H1 (cell line): ENCODE measurements at regions not wholly inside any gene's neighbourhood (a gene's known extent, or its start where the extent isn't known, plus 50 kb on each side); places are given as distances from the start of the nearest gene placed in this dataset.

Source experiments
- CTCF ChIA-PET: fragments of 300-600 bp; sonication (Branson Sonifier 250); formaldehyde crosslinking; loops from one replicate; lab custom pipeline; 2021; ENCODE audit not compliant: partially characterized antibody; lab: Charles Lee
- POLR2A ChIA-PET: fragments of 300-600 bp; sonication (Branson Sonifier 250); formaldehyde crosslinking; loops from one replicate; lab custom pipeline; 2021; ENCODE audit warnings: inconsistent platforms; ENCODE audit not compliant: partially characterized antibody; lab: Charles Lee
- DNase-seq, 2 experiments: peaks; one replicate each; pipeline versions ENCODE4 v3.0.0 to v3.0.0-alpha.2; 2010 to 2022; ENCODE audit warnings: low spot score in 2 of 2, low read depth in 1 of 2, mixed read lengths in 1 of 2
- FAIRE-seq: peaks from 2 replicates; lab custom pipeline; 2011; peaks lifted over from hg19 to GRCh38; lab: Jason Lieb, UNC
- H2AFZ ChIP-seq: 2 replicates; pipeline ENCODE4 v1.8.1; 2012; ENCODE audit warnings: low read length, inconsistent platforms
- H2AK5ac ChIP-seq: 2 replicates; pipeline ENCODE4 v1.6.1; 2013; ENCODE audit warnings: low read depth, low read length
- H2BK120ac ChIP-seq: replicated peaks from 2 replicates; pipeline ENCODE3; 2013; ENCODE audit warnings: low read depth, low read length, inconsistent platforms
- H2BK12ac ChIP-seq: 2 replicates; pipeline ENCODE4 v1.6.1; 2013; ENCODE audit warnings: low read depth, low read length
- H2BK15ac ChIP-seq: 2 replicates; pipeline ENCODE4 v1.6.1; 2013; ENCODE audit warnings: low read length
- H2BK20ac ChIP-seq: 2 replicates; pipeline ENCODE4 v1.6.1; 2013; ENCODE audit warnings: low read length
- H2BK5ac ChIP-seq: 2 replicates; pipeline ENCODE4 v1.6.1; 2013; ENCODE audit warnings: low read depth, low read length
- H3K14ac ChIP-seq: 2 replicates; pipeline ENCODE4 v1.6.1; 2013; ENCODE audit warnings: inconsistent platforms; ENCODE audit not compliant: insufficient read length
- H3K18ac ChIP-seq: 2 replicates; pipeline ENCODE4 v1.6.1; 2013; ENCODE audit warnings: low read length; ENCODE audit errors: extremely low read depth
- H3K23ac ChIP-seq: 2 replicates; pipeline ENCODE4 v1.6.1; 2013; ENCODE audit warnings: inconsistent platforms; ENCODE audit not compliant: insufficient read length
- H3K23me2 ChIP-seq: 2 replicates; pipeline ENCODE4 v1.6.1; 2013; ENCODE audit warnings: low read depth, low read length
- H3K27ac ChIP-seq: 2 replicates; pipeline ENCODE4 v1.6.1; 2011; ENCODE audit warnings: low read depth, low read length, inconsistent platforms
- H3K27me3 ChIP-seq, 4 experiments: replicated peaks in 1 of 4; 1 replicate in 1 of 4; 2 replicates in 3 of 4; pipeline versions ENCODE4 v1.6.1 to v1.8.1; 2011 to 2013; ENCODE audit warnings: low read length in 3 of 4, mild to moderate bottlenecking in 3 of 4, inconsistent platforms in 2 of 4, mixed read lengths in 2 of 4, moderate library complexity in 1 of 4; ENCODE audit not compliant: control insufficient read depth in 3 of 4, insufficient read depth in 3 of 4; ENCODE audit errors: extremely low read depth in 1 of 4
- H3K36me3 ChIP-seq, 4 experiments: 2 replicates each; pipeline versions ENCODE4 v1.6.1 to v1.8.1; 2011 to 2013; ENCODE audit warnings: mild to moderate bottlenecking in 4 of 4, low read length in 3 of 4, moderate library complexity in 2 of 4, control low read depth in 1 of 4, inconsistent platforms in 1 of 4; ENCODE audit not compliant: insufficient read depth in 4 of 4, control insufficient read depth in 2 of 4
- H3K4ac ChIP-seq: replicated peaks from 2 replicates; pipeline ENCODE3; 2013; ENCODE audit warnings: low read length, low read depth, mixed read lengths, inconsistent platforms; ENCODE audit not compliant: insufficient read length
- H3K4me1 ChIP-seq, 4 experiments: replicated peaks in 1 of 4; 1 replicate in 1 of 4; 2 replicates in 3 of 4; pipeline versions ENCODE4 v1.6.1 to v1.8.1; 2011 to 2013; ENCODE audit warnings: low read length in 3 of 4, inconsistent platforms in 2 of 4, mixed read lengths in 1 of 4; ENCODE audit not compliant: insufficient read depth in 4 of 4, control insufficient read depth in 3 of 4
- H3K4me2 ChIP-seq, 2 experiments: 2 replicates each; pipeline versions ENCODE4 v1.6.1 to v1.8.1; 2011 to 2013; ENCODE audit warnings: low read depth in 2 of 2, low read length in 2 of 2, control low read depth in 1 of 2, inconsistent platforms in 1 of 2, mild to moderate bottlenecking in 1 of 2; ENCODE audit not compliant: insufficient read depth in 1 of 2
- H3K4me3 ChIP-seq, 4 experiments: fragments of 200-600, 300-600 bp in 1 of 4; sonication (generic), shearing (Covaris generic), sonication (Bioruptor Twin) in 1 of 4; 2 replicates each; pipeline versions ENCODE4 v1.5.1 to v1.8.1; 2011 to 2016; ENCODE audit warnings: low read length in 4 of 4, low read depth in 3 of 4, control low read depth in 2 of 4, inconsistent platforms in 2 of 4, mild to moderate bottlenecking in 2 of 4, mixed read lengths in 1 of 4, moderate library complexity in 1 of 4; ENCODE audit not compliant: insufficient read depth in 2 of 4; ENCODE audit errors: extremely low read depth in 1 of 4
- H3K56ac ChIP-seq: replicated peaks from 2 replicates; pipeline ENCODE3; 2013; ENCODE audit warnings: low read depth, mild to moderate bottlenecking, mixed read lengths, low read length, inconsistent platforms; ENCODE audit not compliant: insufficient read length
- H3K79me1 ChIP-seq: 2 replicates; pipeline ENCODE4 v1.6.1; 2013; ENCODE audit warnings: low read depth, low read length, control low read depth
- H3K79me2 ChIP-seq, 2 experiments: 2 replicates each; pipeline versions ENCODE4 v1.6.1 to v1.8.1; 2012 to 2013; ENCODE audit warnings: low read length in 2 of 2, mild to moderate bottlenecking in 2 of 2, inconsistent platforms in 1 of 2; ENCODE audit not compliant: insufficient read depth in 2 of 2, control insufficient read depth in 1 of 2
- H3K9ac ChIP-seq, 4 experiments: replicated peaks in 1 of 4; 1 replicate in 1 of 4; 2 replicates in 3 of 4; pipeline versions ENCODE4 v1.6.1 to v1.8.1; 2011 to 2013; ENCODE audit warnings: low read depth in 3 of 4, low read length in 3 of 4, control low read depth in 2 of 4, mild to moderate bottlenecking in 2 of 4, moderate library complexity in 2 of 4, inconsistent platforms in 1 of 4; ENCODE audit errors: extremely low read depth in 1 of 4
- H3K9me3 ChIP-seq, 2 experiments: 2 replicates each; pipeline versions ENCODE4 v1.6.1 to v1.8.1; 2012 to 2013; ENCODE audit warnings: mild to moderate bottlenecking in 2 of 2, moderate library complexity in 2 of 2, control low read depth in 1 of 2, inconsistent platforms in 1 of 2, low read depth in 1 of 2, low read length in 1 of 2, mixed read lengths in 1 of 2; ENCODE audit not compliant: insufficient read depth in 2 of 2
- H4K20me1 ChIP-seq, 2 experiments: replicated peaks in 1 of 2; 2 replicates each; pipeline versions ENCODE3 to v1.8.1; 2011 to 2013; ENCODE audit warnings: inconsistent platforms in 2 of 2, low read length in 2 of 2, mild to moderate bottlenecking in 1 of 2; ENCODE audit not compliant: insufficient read depth in 2 of 2, control insufficient read depth in 1 of 2
- H4K5ac ChIP-seq: 2 replicates; pipeline ENCODE4 v1.6.1; 2013; ENCODE audit warnings: low read length, low read depth, mixed read lengths, inconsistent platforms; ENCODE audit not compliant: insufficient read length
- H4K8ac ChIP-seq: 2 replicates; pipeline ENCODE4 v1.8.0; 2013; ENCODE audit warnings: mild to moderate bottlenecking, moderate library complexity, low read length, inconsistent platforms; ENCODE audit not compliant: insufficient read depth; ENCODE audit errors: extremely low read depth
- H4K91ac ChIP-seq: replicated peaks from 2 replicates; pipeline ENCODE3; 2013; ENCODE audit warnings: low read length, mixed read lengths, inconsistent platforms; ENCODE audit not compliant: insufficient read length
- EZH2 ChIP-seq: fragments of 200-600 bp; sonication (generic); IDR thresholded peaks from 2 replicates; pipeline ENCODE4 v1.7.1; 2012; ENCODE audit warnings: low read depth, mild to moderate bottlenecking, moderate library complexity, low read length, inconsistent platforms; ENCODE audit not compliant: severe bottlenecking
- GTF2F1 ChIP-seq: IDR thresholded peaks from 2 replicates; pipeline ENCODE4 v1.6.1; 2012; ENCODE audit warnings: low read depth, low read length, improper control_type of control experiment, borderline replicate concordance
- MAFK ChIP-seq: IDR thresholded peaks from 2 replicates; pipeline ENCODE4 v1.6.1; 2012; ENCODE audit warnings: low read depth, mild to moderate bottlenecking, improper control_type of control experiment, low read length
- MAX ChIP-seq: IDR thresholded peaks from 2 replicates; pipeline ENCODE4 v1.6.1; 2012; ENCODE audit warnings: inconsistent platforms
- SP2 ChIP-seq: IDR thresholded peaks from 2 replicates; pipeline ENCODE4 v1.6.1; 2012; ENCODE audit warnings: mild to moderate bottlenecking, low read length, inconsistent platforms
- WGBS, 2 experiments: shearing (Covaris generic) in 1 of 2; methylation state at CpG; one replicate each; pipeline versions ENCODE4 v1.1.6 to v1.1.7; 2013 to 2015; ENCODE audit warnings: low lambda C conversion rate in 2 of 2, mixed read lengths in 2 of 2, inconsistent platforms in 1 of 2, low coverage in 1 of 2, missing lambda C conversion rate in 1 of 2; ENCODE audit not compliant: insufficient replicate concordance in 2 of 2, insufficient coverage in 1 of 2, insufficient read length in 1 of 2; ENCODE audit errors: extremely low coverage in 1 of 2, missing lambda C conversion rate in 1 of 2; 5-methylcytosine and 5-hydroxymethylcytosine counted together

GRCh38 chr6:74939151-74939708, 266.6 kb downstream of the COL12A1 start:
- Histone ChIP-seq H3K27me3 (no peaks in the 10 kb centered on the region), H2AK5ac (no peak overlapping the region), H3K14ac (no peak overlapping the region), H3K4me1 (no peaks in the 10 kb centered on the region), H3K4ac (no peak overlapping the region), H3K9me3 (no peaks in the 10 kb centered on the region), H2BK12ac (no peak overlapping the region), H3K23me2 (no peaks in the 10 kb centered on the region), H3K18ac (no peak overlapping the region), H3K4me2 (no peak overlapping the region), H3K56ac (no peak overlapping the region), H3K79me1 (no peaks in the 10 kb centered on the region), H3K36me3 (no peaks in the 10 kb centered on the region), H4K20me1 (no peaks in the 10 kb centered on the region), H2BK120ac (no peak overlapping the region), H3K79me2 (no peaks in the 10 kb centered on the region), H3K27ac (no peak overlapping the region), H2AFZ (no peak overlapping the region), H2BK5ac (no peak overlapping the region), H3K9ac (no peak overlapping the region), H3K23ac (no peak overlapping the region), H3K4me3 (no peak overlapping the region), H2BK20ac (no peak overlapping the region), H4K8ac (no peak overlapping the region), H2BK15ac (no peak overlapping the region), H4K5ac (no peak overlapping the region), H4K91ac (no peak overlapping the region)
- ChIA-PET CTCF (interaction anchor here (0.7 to 2.8 kb wide), 3 partner anchors 264 to 706 kb away, joined by 3 to 10 read pairs (median 4); no protein-coding TSS in a partner anchor), POLR2A (no interaction called here)
- WGBS, 2 experiments = 84% methylated on average over 2 of the region's 2 CpGs; no CpG with 5 or more reads in 1 of the 2 experiments
- no peak for DNase-seq
- TF ChIP-seq MAX (no peak), GTF2F1 (no peak), MAFK (no peak), SP2 (no peak), EZH2 (no peak)
- no peak for FAIRE-seq
